ENCODE measurements at regions not wholly inside any gene's neighbourhood (a gene's known extent, or its start where the extent isn't known, plus 50 kb on each side); places are given as distances from the start of the nearest gene placed in this dataset.
"Not testable (repeated sequence)": the region's sequence is repeated elsewhere in the genome, so short reads cannot be mapped to it uniquely, and the experiment has no call there.

GRCh38 chr16:66250686-66251431 is 115.6 kb upstream of the CDH5 start:
- no peak for DNase-seq (ENCODE audit: low spot score)
- no peak for TF ChIP-seq CTCF (IDR thresholded peaks at IDR 0.05)
- Mint-ChIP-seq H3K4me3 (ENCODE audit: unreplicated experiment) (peak overlapping the region; percentile 31), H3K27me3 (ENCODE audit: low read depth) (no peaks in the 10 kb centered on the region), H3K36me3 (ENCODE audit: low read depth) (no peaks in the 10 kb centered on the region), H3K9me3 (ENCODE audit: low read depth) (no peaks in the 10 kb centered on the region), H3K4me1 (ENCODE audit: low read depth) (peaks cover 36% of the 10 kb centered on the region), H3K27ac (ENCODE audit: unreplicated experiment) (peak overlapping the region; percentile 83)

GRCh38 chr16:66247516-66248481 is 118.7 kb upstream of the CDH5 start:
- H3K4me3 Mint-ChIP-seq (ENCODE audit: unreplicated experiment): no peak overlapping the region
- no peaks in the 10 kb centered on the region for H3K36me3 Mint-ChIP-seq (ENCODE audit: low read depth)

GRCh38 chr16:66245868-66246267 is 120.6 kb upstream of the CDH5 start:
- Mint-ChIP-seq H3K4me1 (ENCODE audit: low read depth) (peaks cover 24% of the 10 kb centered on the region), H3K9me3 (ENCODE audit: low read depth) (no peaks in the 10 kb centered on the region), H3K27me3 (ENCODE audit: low read depth) (no peaks in the 10 kb centered on the region), H3K36me3 (ENCODE audit: low read depth) (no peaks in the 10 kb centered on the region), H3K4me3 (ENCODE audit: unreplicated experiment) (no peak overlapping the region), H3K27ac (ENCODE audit: unreplicated experiment) (no peak overlapping the region)
- no peak for TF ChIP-seq CTCF (IDR thresholded peaks at IDR 0.05)
- DNase-seq (ENCODE audit: low spot score): no peak

More at GRCh38 chr16:66247516-66248481, 118.7 kb upstream of the CDH5 start:
- Mint-ChIP-seq H3K27me3 (ENCODE audit: low read depth) (no peaks in the 10 kb centered on the region), H3K4me1 (ENCODE audit: low read depth) (peaks cover 36% of the 10 kb centered on the region), H3K9me3 (ENCODE audit: low read depth) (no peaks in the 10 kb centered on the region), H3K27ac (ENCODE audit: unreplicated experiment) (peak overlapping the region; percentile 47)
- DNase-seq (ENCODE audit: low spot score): peak; percentile 32
- TF ChIP-seq CTCF (IDR thresholded peaks at IDR 0.05): no peak

GRCh38 chr16:66245072-66245471 is 121.4 kb upstream of the CDH5 start:
- no peak for TF ChIP-seq CTCF (IDR thresholded peaks at IDR 0.05)
- Mint-ChIP-seq H3K27me3 (ENCODE audit: low read depth) (no peaks in the 10 kb centered on the region), H3K36me3 (ENCODE audit: low read depth) (peaks cover 2% of the 10 kb centered on the region), H3K4me1 (ENCODE audit: low read depth) (peaks cover 28% of the 10 kb centered on the region), H3K9me3 (ENCODE audit: low read depth) (peaks cover 4% of the 10 kb centered on the region), H3K4me3 (ENCODE audit: unreplicated experiment) (no peak overlapping the region), H3K27ac (ENCODE audit: unreplicated experiment) (no peak overlapping the region)
- DNase-seq (ENCODE audit: low spot score): no peak

- no peak overlapping the region for H3K27ac Mint-ChIP-seq (ENCODE audit: unreplicated experiment)
- H3K27me3 Mint-ChIP-seq (ENCODE audit: low read depth): no peaks in the 10 kb centered on the region
- H3K4me1 Mint-ChIP-seq (ENCODE audit: low read depth): peaks cover 19% of the 10 kb centered on the region
- DNase-seq (ENCODE audit: low spot score): no peak
- H3K36me3 Mint-ChIP-seq (ENCODE audit: low read depth): peaks cover 2% of the 10 kb centered on the region
- peaks cover 18% of the 10 kb centered on the region for H3K9me3 Mint-ChIP-seq (ENCODE audit: low read depth)
- no peak for TF ChIP-seq CTCF (IDR thresholded peaks at IDR 0.05)
- no peak overlapping the region for H3K4me3 Mint-ChIP-seq (ENCODE audit: unreplicated experiment)
These were observed 123.8 kb upstream of the CDH5 start for GRCh38 chr16:66242672-66243071.

GRCh38 chr16:66242206-66242605 is 124.3 kb upstream of the CDH5 start:
- not testable (repeated sequence) for H3K27me3 Mint-ChIP-seq (ENCODE audit: low read depth); H3K27ac Mint-ChIP-seq (ENCODE audit: unreplicated experiment); H3K36me3 Mint-ChIP-seq (ENCODE audit: low read depth); H3K4me3 Mint-ChIP-seq (ENCODE audit: unreplicated experiment); DNase-seq (ENCODE audit: low spot score)
- peaks cover 16% of the 10 kb centered on the region for H3K4me1 Mint-ChIP-seq (ENCODE audit: low read depth)
- H3K9me3 Mint-ChIP-seq (ENCODE audit: low read depth): peaks cover 18% of the 10 kb centered on the region
